Suprapubic skin (tissue), 3 donors: ENCODE measurements at regions not wholly inside any gene's neighbourhood (a gene's known extent, or its start where the extent isn't known, plus 50 kb on each side); places are given as distances from the start of the nearest gene placed in this dataset.

Experiments used
- EP300 ChIP-seq: sonication (generic); formaldehyde crosslinking; IDR thresholded peaks from one replicate; pipeline ENCODE4 v1.6.1; 2017; ENCODE audit warnings: antibody characterized with exemption
- TF ChIP-seq, protein P1 (sequence below), 2 donors: fragments of 200-600 bp in 1 of 2; fragments of 450-650 bp in 1 of 2; sonication (generic) in 1 of 2; IDR thresholded peaks; one replicate each; pipeline ENCODE4 v1.5.1; 2016 to 2019; ENCODE audit warnings: antibody characterized with exemption in 2 of 2, mild to moderate bottlenecking in 1 of 2, moderate library complexity in 1 of 2

DNA sequence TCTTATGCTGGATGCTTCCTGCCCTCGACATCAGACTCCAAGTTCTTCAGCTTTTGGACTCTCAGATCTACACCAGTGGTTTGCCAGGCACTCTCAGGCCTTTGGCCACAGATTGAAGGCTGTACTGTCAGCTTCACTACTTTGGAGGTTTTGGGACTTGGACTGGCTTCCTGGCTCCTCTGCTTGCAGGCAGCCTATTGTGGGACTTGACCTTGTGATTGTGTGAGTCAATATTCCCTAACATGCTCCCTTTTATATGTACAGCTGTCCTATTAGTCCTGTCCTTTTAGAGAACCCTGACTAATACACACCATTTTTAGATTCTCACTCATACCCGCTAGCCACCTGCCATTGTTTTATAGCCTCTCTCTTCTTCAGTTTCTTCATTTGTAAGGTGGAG lies 382.1 kb upstream of the TSHZ2 start:
- TF ChIP-seq EP300 = no peak
- TF ChIP-seq, protein P1, sequence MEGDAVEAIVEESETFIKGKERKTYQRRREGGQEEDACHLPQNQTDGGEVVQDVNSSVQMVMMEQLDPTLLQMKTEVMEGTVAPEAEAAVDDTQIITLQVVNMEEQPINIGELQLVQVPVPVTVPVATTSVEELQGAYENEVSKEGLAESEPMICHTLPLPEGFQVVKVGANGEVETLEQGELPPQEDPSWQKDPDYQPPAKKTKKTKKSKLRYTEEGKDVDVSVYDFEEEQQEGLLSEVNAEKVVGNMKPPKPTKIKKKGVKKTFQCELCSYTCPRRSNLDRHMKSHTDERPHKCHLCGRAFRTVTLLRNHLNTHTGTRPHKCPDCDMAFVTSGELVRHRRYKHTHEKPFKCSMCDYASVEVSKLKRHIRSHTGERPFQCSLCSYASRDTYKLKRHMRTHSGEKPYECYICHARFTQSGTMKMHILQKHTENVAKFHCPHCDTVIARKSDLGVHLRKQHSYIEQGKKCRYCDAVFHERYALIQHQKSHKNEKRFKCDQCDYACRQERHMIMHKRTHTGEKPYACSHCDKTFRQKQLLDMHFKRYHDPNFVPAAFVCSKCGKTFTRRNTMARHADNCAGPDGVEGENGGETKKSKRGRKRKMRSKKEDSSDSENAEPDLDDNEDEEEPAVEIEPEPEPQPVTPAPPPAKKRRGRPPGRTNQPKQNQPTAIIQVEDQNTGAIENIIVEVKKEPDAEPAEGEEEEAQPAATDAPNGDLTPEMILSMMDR (IDR thresholded peaks at IDR 0.05) = no peak
